MM.1S (cell line): ENCODE measurements at regions not wholly inside any gene's neighbourhood (a gene's known extent, or its start where the extent isn't known, plus 50 kb on each side); places are given as distances from the start of the nearest gene placed in this dataset.

Experiments
- DNase-seq: peaks from one replicate; pipeline ENCODE4 v3.0.0-alpha.2; 2015
- H2AFZ ChIP-seq: fragments of 300-600 bp; sonication (generic); 2 replicates; pipeline ENCODE4 v1.6.0; 2016; ENCODE audit warnings: antibody characterized with exemption, low read length
- H3F3A ChIP-seq: fragments of 300-600 bp; sonication (generic); 2 replicates; pipeline ENCODE4 v1.6.1; 2016; ENCODE audit warnings: mild to moderate bottlenecking, antibody characterized with exemption, low read length, moderate library complexity, mixed read lengths; ENCODE audit not compliant: insufficient read depth
- H3K27ac ChIP-seq: fragments of 300-600 bp; sonication (generic); 2 replicates; pipeline ENCODE4 v1.5.1; 2016; ENCODE audit warnings: mild to moderate bottlenecking, low read length
- H3K27me3 ChIP-seq: fragments of 300-600 bp; sonication (generic); replicated peaks from 2 replicates; pipeline ENCODE4 v1.6.0; 2016; ENCODE audit warnings: low read length; ENCODE audit not compliant: insufficient read depth
- H3K36me3 ChIP-seq: fragments of 300-600 bp; sonication (generic); replicated peaks from 2 replicates; pipeline ENCODE4 v1.6.1; 2016; ENCODE audit warnings: mild to moderate bottlenecking, low read length, mixed read lengths; ENCODE audit not compliant: insufficient read depth
- H3K4me1 ChIP-seq: fragments of 300-600 bp; sonication (generic); 2 replicates; pipeline ENCODE4 v1.6.1; 2016; ENCODE audit warnings: low read length, mixed read lengths
- H3K4me2 ChIP-seq: fragments of 300-600 bp; sonication (generic); 2 replicates; pipeline ENCODE4 v1.6.0; 2016; ENCODE audit warnings: low read depth, low read length
- H3K4me3 ChIP-seq: fragments of 300-600 bp; sonication (generic); 2 replicates; pipeline ENCODE4 v1.5.1; 2016; ENCODE audit warnings: low read length, mixed read lengths
- H3K79me2 ChIP-seq: fragments of 300-600 bp; sonication (generic); 2 replicates; pipeline ENCODE4 v1.6.1; 2016; ENCODE audit warnings: mixed run types, low read length, mixed read lengths
- H3K9ac ChIP-seq: fragments of 300-600 bp; sonication (generic); 2 replicates; pipeline ENCODE4 v1.6.1; 2016; ENCODE audit warnings: low read length, mixed read lengths
- H3K9me2 ChIP-seq: fragments of 300-600 bp; sonication (generic); replicated peaks from 2 replicates; pipeline ENCODE4 v1.6.1; 2016; ENCODE audit warnings: mild to moderate bottlenecking, low read length, mixed read lengths; ENCODE audit not compliant: insufficient read depth
- H3K9me3 ChIP-seq: fragments of 300-600 bp; sonication (generic); replicated peaks from 2 replicates; pipeline ENCODE4 v1.6.1; 2016; ENCODE audit warnings: mild to moderate bottlenecking, low read length, mixed read lengths; ENCODE audit not compliant: insufficient read depth
- H4K20me1 ChIP-seq: fragments of 300-600 bp; sonication (generic); 2 replicates; pipeline ENCODE4 v1.6.1; 2016; ENCODE audit warnings: mild to moderate bottlenecking, low read length, moderate library complexity, mixed read lengths; ENCODE audit not compliant: insufficient read depth
- CTCF ChIP-seq: fragments of 300-600 bp; sonication (generic); IDR thresholded peaks from 2 replicates; pipeline ENCODE4 v1.5.1; 2016; ENCODE audit warnings: antibody characterized with exemption, low read length, mixed read lengths
- EZH2 ChIP-seq: fragments of 300-600 bp; sonication (generic); optimal IDR thresholded peaks from 2 replicates; pipeline ENCODE3; 2017; ENCODE audit warnings: low read depth, mild to moderate bottlenecking, antibody characterized with exemption, low read length, mixed read lengths
- EZH2phosphoT487 ChIP-seq: fragments of 300-600 bp; sonication (generic); IDR thresholded peaks from 2 replicates; pipeline ENCODE4 v1.6.1; 2018; ENCODE audit warnings: antibody characterized with exemption, low read length

- H3K9me2 ChIP-seq, result no peaks in the 10 kb centered on the region
- no peak overlapping the region for H2AFZ ChIP-seq
- H3K9me3 ChIP-seq, result no peaks in the 10 kb centered on the region
- H3K79me2 ChIP-seq, result no peaks in the 10 kb centered on the region
- no peak overlapping the region for H3K4me3 ChIP-seq
- H3K27ac ChIP-seq, result no peak overlapping the region
- peaks cover 93% of the 10 kb centered on the region for H3K27me3 ChIP-seq
- H3F3A ChIP-seq, result no peaks in the 10 kb centered on the region
- TF ChIP-seq CTCF, result no peak
- TF ChIP-seq EZH2, result no peak
- no peak for TF ChIP-seq EZH2phosphoT487
- H3K4me1 ChIP-seq, result no peaks in the 10 kb centered on the region
- no peak overlapping the region for H3K4me2 ChIP-seq
- no peaks in the 10 kb centered on the region for H3K36me3 ChIP-seq
- DNase-seq, result no peak
- H4K20me1 ChIP-seq, result no peaks in the 10 kb centered on the region
- H3K9ac ChIP-seq, result no peak overlapping the region
These were observed 185.5 kb upstream of the C1orf174 start for GRCh38 chr1:4085546-4085945.

GRCh38 chr1:4086085-4086850 is 186.2 kb upstream of the C1orf174 start:
- TF ChIP-seq EZH2phosphoT487 (no peak), EZH2 (no peak), CTCF (no peak)
- Histone ChIP-seq H3K9me2 (no peaks in the 10 kb centered on the region), H3K4me1 (no peaks in the 10 kb centered on the region), H3K79me2 (no peaks in the 10 kb centered on the region), H3K9ac (no peak overlapping the region), H3K4me2 (no peak overlapping the region), H4K20me1 (no peaks in the 10 kb centered on the region), H3F3A (no peaks in the 10 kb centered on the region), H3K27me3 (peaks cover 98% of the 10 kb centered on the region), H3K4me3 (no peak overlapping the region), H3K27ac (no peak overlapping the region), H3K36me3 (no peaks in the 10 kb centered on the region), H3K9me3 (no peaks in the 10 kb centered on the region), H2AFZ (no peak overlapping the region)
- DNase-seq, result no peak

- no peaks in the 10 kb centered on the region for H3K9me3 ChIP-seq
- H3K9me2 ChIP-seq, result no peaks in the 10 kb centered on the region
- no peaks in the 10 kb centered on the region for H3K36me3 ChIP-seq
- H3K4me2 ChIP-seq, result no peak overlapping the region
- no peak overlapping the region for H3K9ac ChIP-seq
- no peaks in the 10 kb centered on the region for H3K79me2 ChIP-seq
- DNase-seq, result no peak
- no peak for TF ChIP-seq EZH2
- TF ChIP-seq EZH2phosphoT487, result no peak
- TF ChIP-seq CTCF, result no peak
- no peaks in the 10 kb centered on the region for H3K4me1 ChIP-seq
- no peak overlapping the region for H3K4me3 ChIP-seq
- no peak overlapping the region for H2AFZ ChIP-seq
- H3K27ac ChIP-seq, result no peak overlapping the region
- H4K20me1 ChIP-seq, result no peaks in the 10 kb centered on the region
- peaks cover 98% of the 10 kb centered on the region for H3K27me3 ChIP-seq
- no peaks in the 10 kb centered on the region for H3F3A ChIP-seq
These were observed 186.8 kb upstream of the C1orf174 start for GRCh38 chr1:4086921-4087320.
